H1 (cell line): ENCODE measurements at regions not wholly inside any gene's neighbourhood (a gene's known extent, or its start where the extent isn't known, plus 50 kb on each side); places are given as distances from the start of the nearest gene placed in this dataset.

Experiments
- RNF2 ChIP-seq: fragments of 200-900, 300-1000 bp; sonication (generic); IDR thresholded peaks from 2 replicates; pipeline ENCODE4 v1.7.1; 2016; ENCODE audit warnings: borderline replicate concordance, low read depth, mild to moderate bottlenecking, antibody characterized with exemption, low read length; ENCODE audit not compliant: poor library complexity, severe bottlenecking; ENCODE audit errors: missing control alignments

GRCh38 chr2:128494307-128494639, 175.6 kb upstream of the HS6ST1 start (continued):
- TF ChIP-seq RNF2 = no peak
- TF ChIP-seq, all 59 proteins: peak for 0
